Peyer's patch (tissue), 4 donors: ENCODE measurements at regions not wholly inside any gene's neighbourhood (a gene's known extent, or its start where the extent isn't known, plus 50 kb on each side); places are given as distances from the start of the nearest gene placed in this dataset.

Source experiments
- CTCF ChIP-seq, 6 experiments: fragments of 450-650 bp in 4 of 6; fragments of 200-600 bp in 2 of 6; sonication (generic) in 1 of 6; IDR thresholded peaks; one replicate each; pipeline ENCODE4 v1.5.1; 2017 to 2019; ENCODE audit warnings: antibody characterized with exemption in 6 of 6, mild to moderate bottlenecking in 3 of 6, moderate library complexity in 1 of 6
- POLR2A ChIP-seq, 2 donors: fragments of 450-650 bp; IDR thresholded peaks; one replicate each; pipeline ENCODE4 v1.5.1; 2017; ENCODE audit warnings: antibody characterized with exemption in 2 of 2, mild to moderate bottlenecking in 2 of 2, moderate library complexity in 2 of 2

DNA sequence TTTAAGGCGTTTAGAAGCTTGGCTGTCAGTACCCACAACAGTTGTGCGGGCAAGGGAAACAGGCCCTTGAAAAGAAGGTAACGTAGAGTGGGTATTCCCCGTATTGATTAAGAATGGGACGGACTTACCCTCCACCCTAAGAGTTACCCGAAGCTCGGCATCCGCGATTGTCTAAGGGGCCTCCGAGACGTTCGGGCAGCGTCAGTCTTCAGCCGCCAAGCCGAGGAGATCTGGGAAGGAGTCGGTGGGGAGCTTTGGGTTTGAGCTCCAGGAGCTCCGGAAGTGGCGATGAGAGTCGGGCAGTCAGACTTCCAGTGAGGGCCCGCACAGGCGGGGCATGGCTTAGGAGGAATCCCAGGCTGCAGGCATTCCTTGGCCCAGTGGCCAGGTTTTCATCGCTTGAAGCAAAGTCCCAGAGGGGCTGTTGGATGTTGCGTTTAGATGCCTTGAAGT, 748.2 kb upstream of the ADGRB3 start:
- no peak for TF ChIP-seq CTCF (IDR thresholded peaks at IDR 0.05)
- no peak for TF ChIP-seq POLR2A (IDR thresholded peaks at IDR 0.05)
